Left ventricle myocardium superior (tissue), 1 donor: ENCODE measurements at regions not wholly inside any gene's neighbourhood (a gene's known extent, or its start where the extent isn't known, plus 50 kb on each side); places are given as distances from the start of the nearest gene placed in this dataset.
A peak's percentile ranks its signal among the peaks of the same experiment; 100 is the strongest.
"Not testable (repeated sequence)": the region's sequence is repeated elsewhere in the genome, so short reads cannot be mapped to it uniquely, and the experiment has no call there.

Experiments used
- ATAC-seq: fragments of 200-7000 bp; cut with Tn5 transposase; one replicate; pipeline ENCODE4 v1.9.1; 2020; ENCODE audit warnings: mild to moderate bottlenecking, moderate library complexity
- DNase-seq: peaks from one replicate; pipeline ENCODE4 v3.0.0-alpha.2; 2020
- intact Hi-C: fragments of 100-400 bp; cut with micrococcal nuclease; formaldehyde crosslinking; loops from one replicate; pipeline ENCODE4 v1.11.0; 2022
- donor health status: DM: no; HTN: yes; CAD: no; lungs with severe emphysema.

GRCh38 chr21:8987896-8988295 lies 1533.5 kb upstream of the TPTE start:
- ATAC-seq, intact Hi-C loops: not testable (repeated sequence)

GRCh38 chr21:8988696-8989095 lies 1532.7 kb upstream of the TPTE start:
- intact Hi-C loops = no loop called here
- ATAC-seq = no peak
- DNase-seq = no peak

More at GRCh38 chr21:8987896-8988295, 1533.5 kb upstream of the TPTE start:
- DNase-seq = not testable (repeated sequence)

- ATAC-seq (peak; percentile 37), DNase-seq (no peak)
- intact Hi-C loops = no loop called here
Measured at GRCh38 chr21:8989261-8989711, 1532.1 kb upstream of the TPTE start.

DNA sequence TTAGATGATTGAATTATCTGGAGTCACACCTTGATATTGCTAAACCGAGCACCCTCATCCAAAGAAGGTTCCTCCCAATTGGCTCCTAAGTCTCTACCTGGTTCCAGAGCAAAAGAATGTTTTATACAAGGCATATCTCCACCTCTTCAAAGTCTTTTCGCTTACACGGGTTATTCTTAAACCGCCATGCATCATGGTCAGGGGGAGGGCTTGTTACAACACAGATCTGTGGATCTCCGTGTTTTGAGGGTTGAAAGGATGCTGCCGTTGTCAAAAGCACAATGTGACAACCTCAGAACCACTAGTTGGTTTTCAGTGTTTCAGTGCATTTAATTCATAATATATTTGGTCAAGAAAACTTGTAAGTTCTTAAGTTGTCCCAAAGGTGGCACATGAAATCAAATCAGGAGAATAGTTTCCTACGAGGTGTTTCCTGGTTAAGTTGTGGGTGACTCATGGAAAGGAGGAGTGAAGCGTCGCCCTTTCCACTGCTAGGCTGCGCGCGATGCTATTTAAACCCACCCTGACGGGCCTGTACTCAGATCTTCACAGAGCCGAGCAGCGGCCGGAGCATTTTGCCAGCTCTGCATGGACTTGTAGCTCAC lies 1531.6 kb upstream of the TPTE start:
- DNase-seq (no peak), ATAC-seq (peak; percentile 48)
- intact Hi-C loops = no loop called here

DNA sequence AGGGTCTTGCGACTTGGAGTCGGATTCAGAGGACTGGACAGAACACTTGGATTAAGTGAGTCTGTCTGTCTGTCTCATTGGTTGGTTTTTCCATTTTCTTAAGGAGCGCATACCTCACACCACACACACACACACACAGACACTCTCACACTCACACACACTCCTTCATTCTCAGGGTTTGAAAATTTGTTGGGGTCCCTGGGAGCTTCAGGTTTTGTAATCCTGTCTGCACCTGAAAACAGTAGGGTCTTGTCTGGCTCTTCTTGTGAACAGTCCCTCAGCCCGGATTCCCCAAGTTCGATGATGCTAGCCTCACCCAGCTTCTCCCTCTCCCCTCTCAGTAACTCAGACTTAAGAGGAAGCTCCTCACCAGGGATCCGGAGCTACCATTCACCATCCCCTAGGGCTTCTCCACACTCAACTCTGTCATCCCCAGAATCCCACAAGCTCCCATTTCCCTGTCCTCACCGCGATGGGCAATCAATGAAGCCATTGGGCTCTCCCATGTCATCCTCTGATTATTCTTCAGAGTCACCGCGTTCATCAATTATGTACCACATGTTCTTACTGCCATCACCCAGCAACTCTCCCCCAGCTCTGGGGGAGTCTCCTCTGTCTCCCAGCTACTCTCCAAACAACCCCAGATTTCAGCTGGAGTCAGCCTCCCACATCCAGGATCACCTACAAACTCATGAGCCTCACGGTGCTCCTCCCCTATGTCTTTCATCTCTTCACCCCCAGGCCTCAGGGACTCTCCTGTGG lies 1530.9 kb upstream of the TPTE start:
- peak; percentile 42 for ATAC-seq
- DNase-seq = no peak
- intact Hi-C loops = no loop called here

GRCh38 chr21:8991088-8991907 lies 1530.1 kb upstream of the TPTE start:
- DNase-seq = no peak
- intact Hi-C loops = no loop called here
- ATAC-seq = no peak

- no peak for DNase-seq
- intact Hi-C loops = no loop called here
- no peak for ATAC-seq
Measured at GRCh38 chr21:8991968-8992621, 1529.3 kb upstream of the TPTE start.

- ATAC-seq = peak; percentile 41
- intact Hi-C loops = no loop called here
- DNase-seq = no peak
Measured at GRCh38 chr21:8992731-8993174, 1528.6 kb upstream of the TPTE start.

- intact Hi-C loops = no loop called here
- DNase-seq (no peak), ATAC-seq (no peak)
Measured at GRCh38 chr21:8993284-8993942, 1528.0 kb upstream of the TPTE start.

- no peak for ATAC-seq
- DNase-seq = no peak
- intact Hi-C loops = no loop called here
Measured at GRCh38 chr21:8993943-8994639, 1527.3 kb upstream of the TPTE start.

DNA sequence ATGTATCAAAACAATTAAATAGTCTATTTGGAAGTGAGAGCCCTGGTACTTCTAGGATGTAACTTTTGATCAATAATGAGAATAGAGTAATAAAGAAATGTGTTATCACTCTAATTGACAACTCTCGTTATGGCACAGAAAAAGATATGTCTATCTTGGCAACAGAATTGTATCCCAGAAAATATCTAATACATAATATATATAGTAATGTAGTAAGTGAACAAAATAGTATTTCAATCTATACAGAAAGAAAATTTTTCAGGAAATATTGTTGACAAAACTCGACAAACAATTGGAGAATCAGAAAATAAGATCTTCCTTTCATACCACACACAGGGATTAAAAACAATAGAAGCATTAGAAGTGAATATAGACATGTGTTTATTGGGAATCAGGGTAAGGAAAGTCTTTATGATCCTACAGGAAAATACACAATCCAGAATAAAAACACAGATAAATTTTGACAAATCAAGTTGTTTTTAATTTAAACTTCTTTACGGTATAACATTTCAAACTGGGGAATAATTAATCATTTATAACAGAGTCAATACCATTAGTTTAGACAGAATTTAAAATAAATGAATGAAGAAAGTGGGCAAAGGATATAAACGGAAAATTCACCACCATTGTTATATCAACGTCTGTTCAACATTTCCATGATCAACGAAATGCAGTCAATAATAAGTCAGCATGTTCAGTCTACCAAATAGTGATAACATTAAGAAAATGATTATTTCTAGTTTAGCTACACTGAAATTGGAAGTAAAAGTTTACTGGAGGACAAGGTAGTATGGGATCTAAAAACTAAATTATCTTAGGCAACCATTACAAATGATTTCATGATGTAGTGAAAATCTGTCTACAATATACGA lies 1526.5 kb upstream of the TPTE start:
- DNase-seq (no peak), ATAC-seq (no peak)
- intact Hi-C loops = no loop called here

DNA sequence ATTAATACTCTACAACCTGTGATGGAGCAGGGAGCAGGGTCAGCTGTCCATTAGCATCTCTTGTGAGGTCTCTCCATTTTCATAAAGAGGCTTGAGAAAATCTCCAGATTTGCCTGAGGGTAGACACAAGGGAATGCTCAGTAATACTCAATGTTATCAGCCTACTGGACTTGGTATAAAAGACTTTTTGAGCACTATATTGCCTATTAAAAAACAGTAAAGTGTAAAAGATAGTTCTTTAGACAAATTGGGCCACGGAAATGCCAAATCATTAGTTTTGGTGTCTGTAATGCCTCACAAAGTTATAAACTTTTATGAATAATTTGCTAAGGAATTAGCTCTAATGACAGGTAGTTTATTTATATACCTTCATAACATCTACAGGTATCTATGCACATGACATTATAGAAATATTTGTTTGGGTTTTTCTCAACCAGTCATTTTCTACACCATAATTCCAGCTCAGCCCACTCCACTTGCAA lies 1524.9 kb upstream of the TPTE start:
- intact Hi-C loops, ATAC-seq: not testable (repeated sequence)

GRCh38 chr21:8997011-8997440 lies 1524.4 kb upstream of the TPTE start:
- intact Hi-C loops = no loop called here
- no peak for ATAC-seq
- no peak for DNase-seq

More for the DNA sequence above, 1524.9 kb upstream of the TPTE start:
- DNase-seq = not testable (repeated sequence)

GRCh38 chr21:8997443-8998390 lies 1523.7 kb upstream of the TPTE start:
- DNase-seq, ATAC-seq, intact Hi-C loops: not testable (repeated sequence)

- DNase-seq, ATAC-seq, intact Hi-C loops: not testable (repeated sequence)
Measured at GRCh38 chr21:8998480-8998879, 1522.9 kb upstream of the TPTE start.
